ENCODE measurements at regions not wholly inside any gene's neighbourhood (a gene's known extent, or its start where the extent isn't known, plus 50 kb on each side); places are given as distances from the start of the nearest gene placed in this dataset.

- TF ChIP-seq RFX5 (IDR thresholded peaks at IDR 0.05; ENCODE audit: borderline replicate concordance, low read depth, low read length): no peak
- no peak for TF ChIP-seq KDM1A (IDR thresholded peaks at IDR 0.05; ENCODE audit: borderline replicate concordance, low read length)
Measured at GRCh38 chr5:89441965-89442364, 559.0 kb upstream of the MEF2C start (continued).
